CD4-positive, CD25-positive, alpha-beta regulatory T cell (primary cell): ENCODE measurements at regions not wholly inside any gene's neighbourhood (a gene's known extent, or its start where the extent isn't known, plus 50 kb on each side); places are given as distances from the start of the nearest gene placed in this dataset.
"Not testable (repeated sequence)": the region's sequence is repeated elsewhere in the genome, so short reads cannot be mapped to it uniquely, and the experiment has no call there.

Experiments
- ATAC-seq, 2 donors: fragments of 150-1000 bp; cut with Tn5 transposase; one replicate each; pipeline ENCODE4 v1.10.0; 2021; ENCODE audit warnings: low read depth in 2 of 2, moderate number of reproducible peaks in 2 of 2, moderate library complexity in 1 of 2
- DNase-seq, 3 donors: peaks; one replicate each; pipeline versions ENCODE4 v3.0.0 to v3.0.0-alpha.2; 2012 to 2022; ENCODE audit warnings: mixed read lengths in 1 of 3
- H3K27ac ChIP-seq: one replicate; pipeline ENCODE4 v1.7.0; 2013; ENCODE audit warnings: mild to moderate bottlenecking, low read length; ENCODE audit not compliant: insufficient read depth, poor library complexity, severe bottlenecking
- H3K27me3 ChIP-seq: one replicate; pipeline ENCODE4 v1.7.0; 2013; ENCODE audit warnings: low read length; ENCODE audit not compliant: control insufficient read depth, insufficient read depth
- H3K36me3 ChIP-seq: one replicate; pipeline ENCODE4 v1.7.0; 2013; ENCODE audit warnings: mild to moderate bottlenecking, low read length, moderate library complexity; ENCODE audit not compliant: control insufficient read depth, insufficient read depth
- H3K4me1 ChIP-seq: 2 replicates; pipeline ENCODE4 v1.7.0; 2013; ENCODE audit warnings: mild to moderate bottlenecking, low read length; ENCODE audit not compliant: insufficient read depth, control insufficient read depth, poor library complexity, severe bottlenecking
- H3K4me3 ChIP-seq: one replicate; pipeline ENCODE4 v1.7.0; 2013; ENCODE audit warnings: low read depth, mild to moderate bottlenecking, low read length, moderate library complexity
- H3K9me3 ChIP-seq, 2 experiments: 1 replicate in 1 of 2; 2 replicates in 1 of 2; pipeline ENCODE4 v1.7.0; 2013; ENCODE audit warnings: low read length in 2 of 2, mild to moderate bottlenecking in 1 of 2, moderate library complexity in 1 of 2; ENCODE audit not compliant: control insufficient read depth in 2 of 2
- H3K27ac Mint-ChIP-seq, 3 donors: one replicate each; pipeline ENCODE4 v1.8.0; 2020 to 2022; ENCODE audit warnings: mild to moderate bottlenecking in 3 of 3, mixed read lengths in 3 of 3, moderate library complexity in 2 of 3
- H3K27me3 Mint-ChIP-seq: one replicate; pipeline ENCODE4 v1.8.0; 2022; ENCODE audit warnings: mild to moderate bottlenecking, mixed read lengths
- H3K36me3 Mint-ChIP-seq: one replicate; pipeline ENCODE4 v1.8.0; 2020; ENCODE audit warnings: mixed read lengths
- H3K4me1 Mint-ChIP-seq, 4 donors: one replicate each; pipeline ENCODE4 v1.8.0; 2020 to 2022; ENCODE audit warnings: mixed read lengths in 4 of 4, mild to moderate bottlenecking in 1 of 4
- H3K4me3 Mint-ChIP-seq, 4 donors: one replicate each; pipeline ENCODE4 v1.8.0; 2020 to 2022; ENCODE audit warnings: mild to moderate bottlenecking in 4 of 4, mixed read lengths in 4 of 4, moderate library complexity in 3 of 4
- H3K9me3 Mint-ChIP-seq, 7 donors: one replicate each; pipeline ENCODE4 v1.8.0; 2020 to 2022; ENCODE audit warnings: mixed read lengths in 7 of 7, mild to moderate bottlenecking in 3 of 7, moderate library complexity in 2 of 7

DNA sequence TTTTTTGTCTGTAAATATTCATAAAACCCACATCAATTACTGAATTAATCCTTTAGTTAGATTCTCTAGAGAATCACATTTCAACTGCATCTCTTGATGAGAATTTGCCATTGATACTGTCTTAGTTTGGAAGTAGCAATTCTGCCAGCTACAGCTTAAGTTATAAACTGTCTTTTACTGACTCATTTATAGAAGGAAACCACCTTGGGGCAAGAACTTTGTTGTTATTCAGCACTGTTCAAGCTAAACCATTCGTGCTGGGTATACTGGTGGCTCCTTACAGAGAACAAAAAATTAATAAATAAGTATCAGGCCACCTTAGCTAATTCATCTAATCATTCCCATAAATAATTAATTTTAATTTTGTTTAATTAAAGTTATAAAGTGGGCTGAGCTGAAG is 1082.6 kb upstream of the CELF4 start:
- DNase-seq (no peak), ATAC-seq (no peak)
- Mint-ChIP-seq H3K4me1 (no peaks in the 10 kb centered on the region), H3K4me3 (no peak overlapping the region), H3K36me3 (no peaks in the 10 kb centered on the region), H3K9me3 (peaks cover 0 to 5% (median 1%) of the 10 kb centered on the region in 7 donors), H3K27me3 (no peaks in the 10 kb centered on the region), H3K27ac (no peak overlapping the region)
- Histone ChIP-seq H3K27ac (no peak overlapping the region), H3K9me3 (no peaks in the 10 kb centered on the region), H3K27me3 (no peaks in the 10 kb centered on the region), H3K36me3 (no peaks in the 10 kb centered on the region), H3K4me1 (no peaks in the 10 kb centered on the region), H3K4me3 (no peak overlapping the region)

DNA sequence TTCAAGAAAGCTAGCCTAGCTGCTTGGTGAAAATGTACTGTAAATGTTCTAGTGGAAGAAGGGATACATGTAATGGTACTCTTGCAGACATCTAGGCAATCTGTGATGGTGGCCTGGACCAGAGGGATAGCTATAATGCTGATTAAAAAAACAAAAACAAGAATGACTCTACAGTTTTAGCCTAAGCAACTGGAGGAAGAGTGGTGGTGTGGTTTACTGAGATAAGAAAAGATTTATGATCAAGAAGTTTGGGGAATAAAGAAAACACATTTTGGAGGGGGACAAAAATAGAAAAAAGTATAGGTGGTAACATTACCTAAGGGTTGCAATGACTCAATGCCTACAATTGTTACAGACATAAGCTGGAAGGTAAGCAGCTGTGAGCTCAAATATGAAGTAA is 1080.7 kb upstream of the CELF4 start:
- Histone ChIP-seq H3K4me1 (no peaks in the 10 kb centered on the region), H3K9me3 (no peaks in the 10 kb centered on the region), H3K4me3 (no peak overlapping the region), H3K27ac (no peak overlapping the region), H3K36me3 (no peaks in the 10 kb centered on the region), H3K27me3 (no peaks in the 10 kb centered on the region)
- no peak overlapping the region for H3K27ac Mint-ChIP-seq
- no peaks in the 10 kb centered on the region for H3K36me3 Mint-ChIP-seq
- H3K27me3 Mint-ChIP-seq = no peaks in the 10 kb centered on the region
- H3K9me3 Mint-ChIP-seq = peaks cover 0 to 4% (median 1%) of the 10 kb centered on the region in 7 donors
- no peak for ATAC-seq
- no peak for DNase-seq
- no peaks in the 10 kb centered on the region for H3K4me1 Mint-ChIP-seq
- H3K4me3 Mint-ChIP-seq = no peak overlapping the region

GRCh38 chr18:38644875-38645641 is 1079.5 kb upstream of the CELF4 start:
- Histone ChIP-seq H3K27me3 (no peaks in the 10 kb centered on the region), H3K36me3 (no peaks in the 10 kb centered on the region), H3K4me3 (no peak overlapping the region), H3K4me1 (no peaks in the 10 kb centered on the region), H3K27ac (no peak overlapping the region), H3K9me3 (no peaks in the 10 kb centered on the region)
- H3K27ac Mint-ChIP-seq = no peak overlapping the region
- peaks cover 0 to 6% (median 3%) of the 10 kb centered on the region in 7 donors for H3K9me3 Mint-ChIP-seq
- DNase-seq = no peak
- H3K27me3 Mint-ChIP-seq = no peaks in the 10 kb centered on the region
- H3K36me3 Mint-ChIP-seq = no peaks in the 10 kb centered on the region
- no peak overlapping the region for H3K4me3 Mint-ChIP-seq
- no peak for ATAC-seq
- H3K4me1 Mint-ChIP-seq = no peaks in the 10 kb centered on the region

DNA sequence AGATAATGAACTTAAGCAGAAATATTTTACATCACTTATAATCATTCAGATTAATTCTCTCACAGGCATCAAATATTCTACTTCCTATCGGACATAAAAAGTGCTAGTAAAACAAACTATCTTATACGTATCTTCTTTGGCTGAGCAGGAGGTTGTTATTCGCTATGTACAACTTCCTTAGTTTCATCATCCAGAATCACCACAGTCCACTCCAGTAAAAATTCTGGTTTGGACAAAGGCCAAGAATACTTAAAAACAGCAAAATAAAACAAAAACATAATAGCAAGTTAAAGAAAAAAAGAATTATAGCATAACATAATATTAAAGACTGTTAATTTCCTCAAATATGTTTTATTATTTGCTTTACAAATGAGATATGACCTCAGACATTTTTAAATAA is 1077.1 kb upstream of the CELF4 start:
- no peak overlapping the region for H3K27ac ChIP-seq
- H3K27me3 ChIP-seq = no peaks in the 10 kb centered on the region
- no peaks in the 10 kb centered on the region for H3K36me3 ChIP-seq
- H3K9me3 ChIP-seq = peaks cover 2 to 5% of the 10 kb centered on the region in 2 experiments
- H3K4me1 ChIP-seq = no peaks in the 10 kb centered on the region
- no peak overlapping the region for H3K4me3 ChIP-seq
- Mint-ChIP-seq H3K27me3 (no peaks in the 10 kb centered on the region), H3K4me1 (no peaks in the 10 kb centered on the region), H3K27ac (no peak overlapping the region), H3K4me3 (no peak overlapping the region), H3K36me3 (no peaks in the 10 kb centered on the region), H3K9me3 (peaks cover 0 to 18% (median 6%) of the 10 kb centered on the region in 7 donors)
- ATAC-seq (no peak), DNase-seq (no peak)

DNA sequence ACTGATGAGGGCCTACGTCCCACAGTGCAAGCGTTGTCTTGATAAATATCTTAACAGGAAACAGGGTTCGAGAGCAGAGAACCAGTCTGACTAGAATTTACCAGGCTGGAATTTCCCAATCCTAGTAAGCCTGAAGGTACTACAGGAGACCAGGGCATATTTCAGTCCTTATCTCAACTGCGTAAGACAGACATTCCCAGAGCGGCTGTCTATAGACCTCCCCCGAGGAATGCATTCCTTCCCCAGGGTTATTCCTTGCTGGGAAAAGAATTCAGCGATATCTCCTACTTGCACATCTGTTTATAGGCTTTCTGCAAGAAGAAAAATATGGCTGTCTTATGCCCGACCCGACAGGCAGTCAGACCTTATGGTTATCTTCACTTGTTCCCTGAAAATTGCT is 1074.1 kb upstream of the CELF4 start:
- not testable (repeated sequence) for ATAC-seq, H3K27me3 ChIP-seq, DNase-seq, H3K27ac Mint-ChIP-seq, H3K9me3 ChIP-seq, H3K36me3 ChIP-seq, H3K4me3 Mint-ChIP-seq, H3K4me3 ChIP-seq, H3K27ac ChIP-seq, H3K36me3 Mint-ChIP-seq, H3K4me1 ChIP-seq, H3K4me1 Mint-ChIP-seq, H3K27me3 Mint-ChIP-seq
- peaks cover 0 to 23% (median 10%) of the 10 kb centered on the region in 7 donors for H3K9me3 Mint-ChIP-seq

GRCh38 chr18:38635709-38636430 is 1070.3 kb upstream of the CELF4 start:
- Mint-ChIP-seq H3K4me1 (no peaks in the 10 kb centered on the region), H3K27ac (no peak overlapping the region), H3K4me3 (no peak overlapping the region), H3K27me3 (no peaks in the 10 kb centered on the region), H3K9me3 (peaks cover 0 to 23% (median 9%) of the 10 kb centered on the region in 7 donors), H3K36me3 (no peaks in the 10 kb centered on the region)
- no peaks in the 10 kb centered on the region for H3K27me3 ChIP-seq
- DNase-seq (no peak), ATAC-seq (no peak)
- H3K9me3 ChIP-seq = peaks cover 2 to 5% of the 10 kb centered on the region in 2 experiments
- no peak overlapping the region for H3K4me3 ChIP-seq
- H3K4me1 ChIP-seq = no peaks in the 10 kb centered on the region
- H3K27ac ChIP-seq = no peak overlapping the region
- no peaks in the 10 kb centered on the region for H3K36me3 ChIP-seq

- Mint-ChIP-seq H3K4me3 (no peak overlapping the region), H3K9me3 (peaks cover 0 to 12% (median 7%) of the 10 kb centered on the region in 7 donors), H3K27me3 (no peaks in the 10 kb centered on the region)
Measured at GRCh38 chr18:38634117-38634516, 1068.5 kb upstream of the CELF4 start.

GRCh38 chr18:38633333-38633732 is 1067.7 kb upstream of the CELF4 start:
- H3K9me3 Mint-ChIP-seq = peaks cover 0 to 8% (median 2%) of the 10 kb centered on the region in 7 donors

More at GRCh38 chr18:38634117-38634516, 1068.5 kb upstream of the CELF4 start:
- ATAC-seq (no peak), DNase-seq (no peak)
- H3K27me3 ChIP-seq = no peaks in the 10 kb centered on the region
- Mint-ChIP-seq H3K36me3 (no peaks in the 10 kb centered on the region), H3K4me1 (no peaks in the 10 kb centered on the region), H3K27ac (no peak overlapping the region)
- no peak overlapping the region for H3K4me3 ChIP-seq
- no peak overlapping the region for H3K27ac ChIP-seq
- H3K4me1 ChIP-seq = no peaks in the 10 kb centered on the region
- no peaks in the 10 kb centered on the region for H3K36me3 ChIP-seq
- peaks cover 2 to 5% of the 10 kb centered on the region in 2 experiments for H3K9me3 ChIP-seq

More at GRCh38 chr18:38633333-38633732, 1067.7 kb upstream of the CELF4 start:
- Histone ChIP-seq H3K4me1 (no peaks in the 10 kb centered on the region), H3K4me3 (no peak overlapping the region), H3K9me3 (no peaks in the 10 kb centered on the region), H3K27me3 (no peaks in the 10 kb centered on the region), H3K36me3 (no peaks in the 10 kb centered on the region), H3K27ac (no peak overlapping the region)
- no peaks in the 10 kb centered on the region for H3K27me3 Mint-ChIP-seq
- ATAC-seq (no peak), DNase-seq (no peak)
- no peaks in the 10 kb centered on the region for H3K4me1 Mint-ChIP-seq
- H3K4me3 Mint-ChIP-seq = no peak overlapping the region
- no peak overlapping the region for H3K27ac Mint-ChIP-seq
- H3K36me3 Mint-ChIP-seq = no peaks in the 10 kb centered on the region
